ENCODE measurements at regions not wholly inside any gene's neighbourhood (a gene's known extent, or its start where the extent isn't known, plus 50 kb on each side); places are given as distances from the start of the nearest gene placed in this dataset.

DNA sequence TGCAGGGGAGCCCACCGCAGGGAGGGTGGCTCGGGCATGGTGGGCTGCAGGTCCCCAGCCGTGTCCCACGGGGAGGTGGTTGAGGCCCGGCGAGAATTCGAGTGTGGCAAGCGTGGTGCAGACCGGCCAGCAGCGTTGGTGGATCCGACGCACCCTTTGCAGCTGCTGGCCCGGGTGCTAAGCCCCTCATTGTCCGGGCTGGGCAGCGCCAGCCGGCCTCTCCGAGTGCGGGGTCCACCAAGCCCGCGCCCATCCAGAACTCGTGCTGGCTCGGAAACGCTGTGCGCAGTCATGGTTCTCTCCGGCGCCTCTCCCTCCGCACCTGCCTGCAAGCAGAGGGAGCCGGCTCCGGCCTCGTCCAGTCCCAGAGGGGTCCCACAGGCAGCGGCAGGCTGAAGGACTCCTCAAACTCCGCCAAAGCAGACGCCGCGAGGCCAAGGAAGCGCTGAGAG lies 177.0 kb upstream of the SLC35G4 start:
- H3K9ac ChIP-seq (ENCODE audit: insufficient read depth in 1 of 2, low read length in 2 of 2), result no peak overlapping the region
- peaks cover 0 to 6% (median 0%) of the 10 kb centered on the region in 4 donors for H3K9me3 ChIP-seq (ENCODE audit: control insufficient read depth in 4 of 4, insufficient read depth in 3 of 4, low read length in 3 of 4)
- ATAC-seq (ENCODE audit: insufficient read depth, low FRiP score) (no peak), DNase-seq (no peak)
- TF ChIP-seq, protein P1, sequence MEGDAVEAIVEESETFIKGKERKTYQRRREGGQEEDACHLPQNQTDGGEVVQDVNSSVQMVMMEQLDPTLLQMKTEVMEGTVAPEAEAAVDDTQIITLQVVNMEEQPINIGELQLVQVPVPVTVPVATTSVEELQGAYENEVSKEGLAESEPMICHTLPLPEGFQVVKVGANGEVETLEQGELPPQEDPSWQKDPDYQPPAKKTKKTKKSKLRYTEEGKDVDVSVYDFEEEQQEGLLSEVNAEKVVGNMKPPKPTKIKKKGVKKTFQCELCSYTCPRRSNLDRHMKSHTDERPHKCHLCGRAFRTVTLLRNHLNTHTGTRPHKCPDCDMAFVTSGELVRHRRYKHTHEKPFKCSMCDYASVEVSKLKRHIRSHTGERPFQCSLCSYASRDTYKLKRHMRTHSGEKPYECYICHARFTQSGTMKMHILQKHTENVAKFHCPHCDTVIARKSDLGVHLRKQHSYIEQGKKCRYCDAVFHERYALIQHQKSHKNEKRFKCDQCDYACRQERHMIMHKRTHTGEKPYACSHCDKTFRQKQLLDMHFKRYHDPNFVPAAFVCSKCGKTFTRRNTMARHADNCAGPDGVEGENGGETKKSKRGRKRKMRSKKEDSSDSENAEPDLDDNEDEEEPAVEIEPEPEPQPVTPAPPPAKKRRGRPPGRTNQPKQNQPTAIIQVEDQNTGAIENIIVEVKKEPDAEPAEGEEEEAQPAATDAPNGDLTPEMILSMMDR (IDR thresholded peaks at IDR 0.05; ENCODE audit: control extremely low read depth, extremely low read depth), result no peak
- no peaks in the 10 kb centered on the region for H3K27me3 ChIP-seq (ENCODE audit: control insufficient read depth in 3 of 3, insufficient read depth in 3 of 3, low read length in 2 of 3)
- no peaks in the 10 kb centered on the region for H3K36me3 ChIP-seq (ENCODE audit: control insufficient read depth in 4 of 4, insufficient read depth in 4 of 4, low read length in 4 of 4)
- 93 to 95% methylated on average over 36 of the region's 36 CpGs for WGBS, 2 donors
- no peak overlapping the region for H3K4me3 ChIP-seq
- peaks cover 0 to 1% (median 0%) of the 10 kb centered on the region in 5 donors for H3K4me1 ChIP-seq (ENCODE audit: control insufficient read depth in 5 of 5, insufficient read depth in 5 of 5, low read length in 5 of 5)
- H3K27ac ChIP-seq (ENCODE audit: low read depth in 1 of 2, low read length in 1 of 2), result no peak overlapping the region

DNA sequence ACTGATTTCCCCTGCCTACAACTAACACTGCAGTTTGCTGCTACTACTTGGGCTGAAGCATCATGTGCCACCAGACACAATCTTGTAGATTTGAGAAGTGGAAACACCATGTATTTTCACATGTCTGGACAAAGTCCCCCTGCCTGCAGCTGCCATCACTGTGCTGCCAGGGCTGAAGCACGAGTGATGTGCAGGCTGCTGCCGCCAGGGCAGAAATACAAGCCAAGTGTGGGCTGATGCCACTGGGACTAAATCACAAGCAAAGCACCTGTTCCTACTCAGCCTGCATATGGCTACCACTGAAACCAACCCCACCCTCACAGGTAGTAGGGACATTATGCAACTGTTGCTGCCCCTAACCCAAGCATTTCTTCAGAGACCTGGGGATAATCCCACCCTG lies 179.5 kb upstream of the SLC35G4 start:
- H3K4me3 ChIP-seq, result no peak overlapping the region
- H3K27me3 ChIP-seq (ENCODE audit: control insufficient read depth in 3 of 3, insufficient read depth in 3 of 3, low read length in 2 of 3), result no peaks in the 10 kb centered on the region
- no peak overlapping the region for H3K9ac ChIP-seq (ENCODE audit: insufficient read depth in 1 of 2, low read length in 2 of 2)
- WGBS, 2 donors, result 73 to 94% methylated on average over 2 of the region's 2 CpGs
- DNase-seq, result no peak
- H3K27ac ChIP-seq (ENCODE audit: low read depth in 1 of 2, low read length in 1 of 2), result no peak overlapping the region
- H3K9me3 ChIP-seq (ENCODE audit: control insufficient read depth in 4 of 4, insufficient read depth in 3 of 4, low read length in 3 of 4), result peaks cover 0 to 6% (median 0%) of the 10 kb centered on the region in 4 donors
- peaks cover 0 to 1% (median 0%) of the 10 kb centered on the region in 5 donors for H3K4me1 ChIP-seq (ENCODE audit: control insufficient read depth in 5 of 5, insufficient read depth in 5 of 5, low read length in 5 of 5)
- H3K36me3 ChIP-seq (ENCODE audit: control insufficient read depth in 4 of 4, insufficient read depth in 4 of 4, low read length in 4 of 4), result no peaks in the 10 kb centered on the region
- ATAC-seq (ENCODE audit: insufficient read depth, low FRiP score), result no peak
- TF ChIP-seq, protein P1 (IDR thresholded peaks at IDR 0.05; ENCODE audit: control extremely low read depth, extremely low read depth), result no peak

DNA sequence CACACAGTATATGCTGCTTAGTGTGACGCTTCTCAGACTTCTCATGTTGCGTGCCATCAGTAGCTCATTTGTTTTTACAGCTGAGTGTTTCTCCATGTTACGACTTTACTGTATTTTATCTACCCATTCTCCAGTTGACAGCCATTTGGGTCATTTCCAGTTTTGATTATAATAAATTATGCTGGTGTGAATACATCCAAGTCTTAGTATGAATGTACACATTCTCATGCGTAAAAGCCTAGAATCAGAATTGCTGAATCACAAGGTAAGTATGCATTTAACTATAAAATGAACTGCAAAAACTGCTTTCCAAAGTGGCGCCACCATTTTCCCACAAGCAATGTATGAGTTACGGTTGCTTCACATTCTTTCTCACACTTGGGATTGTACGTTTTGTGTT lies 184.2 kb upstream of the SLC35G4 start:
- Histone ChIP-seq H3K4me1 (ENCODE audit: control insufficient read depth in 5 of 5, insufficient read depth in 5 of 5, low read length in 5 of 5) (no peaks in the 10 kb centered on the region), H3K36me3 (ENCODE audit: control insufficient read depth in 4 of 4, insufficient read depth in 4 of 4, low read length in 4 of 4) (no peaks in the 10 kb centered on the region), H3K27me3 (ENCODE audit: control insufficient read depth in 3 of 3, insufficient read depth in 3 of 3, low read length in 2 of 3) (no peaks in the 10 kb centered on the region), H3K4me3 (no peak overlapping the region), H3K27ac (ENCODE audit: low read depth in 1 of 2, low read length in 1 of 2) (no peak overlapping the region), H3K9me3 (ENCODE audit: control insufficient read depth in 4 of 4, insufficient read depth in 3 of 4, low read length in 3 of 4) (no peaks in the 10 kb centered on the region), H3K9ac (ENCODE audit: insufficient read depth in 1 of 2, low read length in 2 of 2) (no peak overlapping the region)
- TF ChIP-seq, protein P1 (IDR thresholded peaks at IDR 0.05; ENCODE audit: control extremely low read depth, extremely low read depth), result no peak
- no peak for DNase-seq
- 90 to 92% methylated on average over 7 of the region's 7 CpGs for WGBS, 2 donors
- ATAC-seq (ENCODE audit: insufficient read depth, low FRiP score), result no peak

- Histone ChIP-seq H3K9me3 (ENCODE audit: control insufficient read depth in 4 of 4, insufficient read depth in 3 of 4, low read length in 3 of 4) (peaks cover 0 to 3% (median 0%) of the 10 kb centered on the region in 4 donors), H3K4me1 (ENCODE audit: control insufficient read depth in 5 of 5, insufficient read depth in 5 of 5, low read length in 5 of 5) (no peaks in the 10 kb centered on the region), H3K27me3 (ENCODE audit: control insufficient read depth in 3 of 3, insufficient read depth in 3 of 3, low read length in 2 of 3) (no peaks in the 10 kb centered on the region), H3K27ac (ENCODE audit: low read depth in 1 of 2, low read length in 1 of 2) (no peak overlapping the region), H3K36me3 (ENCODE audit: control insufficient read depth in 4 of 4, insufficient read depth in 4 of 4, low read length in 4 of 4) (no peaks in the 10 kb centered on the region), H3K4me3 (no peak overlapping the region), H3K9ac (ENCODE audit: insufficient read depth in 1 of 2, low read length in 2 of 2) (no peak overlapping the region)
- TF ChIP-seq, protein P1 (IDR thresholded peaks at IDR 0.05; ENCODE audit: control extremely low read depth, extremely low read depth), result no peak
- DNase-seq (no peak), ATAC-seq (ENCODE audit: insufficient read depth, low FRiP score) (no peak)
- 23 to 31% methylated on average over 1 of the region's 1 CpG for WGBS, 2 donors
Measured at GRCh38 chr18:11419338-11419737, 190.1 kb upstream of the SLC35G4 start.
